IPS-20b (cell line): ENCODE measurements at regions not wholly inside any gene's neighbourhood (a gene's known extent, or its start where the extent isn't known, plus 50 kb on each side); places are given as distances from the start of the nearest gene placed in this dataset.

ENCODE experiments used
- H3K27ac ChIP-seq: one replicate; pipeline ENCODE4 v1.5.1; 2013; ENCODE audit warnings: low read length
- H3K27me3 ChIP-seq: 2 replicates; pipeline ENCODE4 v1.6.1; 2013; ENCODE audit warnings: mild to moderate bottlenecking, low read length, inconsistent platforms; ENCODE audit not compliant: insufficient read depth
- H3K36me3 ChIP-seq: 2 replicates; pipeline ENCODE4 v1.6.1; 2013; ENCODE audit warnings: low read depth, mild to moderate bottlenecking, inconsistent platforms, low read length, moderate library complexity; ENCODE audit not compliant: insufficient read depth
- H3K4me1 ChIP-seq: 2 replicates; pipeline ENCODE4 v1.6.1; 2013; ENCODE audit warnings: mild to moderate bottlenecking, control low read depth, inconsistent platforms, low read length, moderate library complexity; ENCODE audit not compliant: insufficient read depth
- H3K4me3 ChIP-seq: 2 replicates; pipeline ENCODE4 v1.5.1; 2013; ENCODE audit warnings: mild to moderate bottlenecking, low read length, inconsistent platforms
- H3K9ac ChIP-seq: 2 replicates; pipeline ENCODE4 v1.6.1; 2013; ENCODE audit warnings: low read depth, mild to moderate bottlenecking, inconsistent platforms, low read length, moderate library complexity
- H3K9me3 ChIP-seq: 2 replicates; pipeline ENCODE4 v1.6.1; 2013; ENCODE audit warnings: mild to moderate bottlenecking, low read depth, low read length, inconsistent platforms; ENCODE audit not compliant: insufficient read depth

DNA sequence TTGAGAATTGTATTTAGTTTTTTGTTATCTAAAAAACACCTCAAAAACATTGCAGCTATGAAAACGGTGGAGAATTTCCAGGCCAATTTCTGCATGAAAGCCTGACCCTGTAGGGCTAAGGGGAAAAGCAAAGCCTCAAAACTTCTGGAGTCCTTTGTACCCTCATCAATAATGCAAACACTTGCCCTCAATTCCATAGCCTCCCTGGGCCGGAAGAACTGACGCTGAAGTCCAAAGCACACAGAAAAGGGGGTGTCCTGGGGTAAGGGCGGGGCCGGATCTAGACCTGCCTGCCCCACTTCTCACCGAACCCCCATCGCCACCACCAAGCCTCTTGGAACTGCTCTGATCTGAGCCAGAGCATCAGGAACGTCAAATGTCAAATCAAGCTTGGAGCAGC lies 173.9 kb upstream of the S100G start:
- no peaks in the 10 kb centered on the region for H3K27me3 ChIP-seq
- H3K4me1 ChIP-seq, result no peaks in the 10 kb centered on the region
- H3K4me3 ChIP-seq, result no peak overlapping the region
- no peak overlapping the region for H3K27ac ChIP-seq
- no peaks in the 10 kb centered on the region for H3K9me3 ChIP-seq
- H3K36me3 ChIP-seq, result no peaks in the 10 kb centered on the region
- H3K9ac ChIP-seq, result no peak overlapping the region

DNA sequence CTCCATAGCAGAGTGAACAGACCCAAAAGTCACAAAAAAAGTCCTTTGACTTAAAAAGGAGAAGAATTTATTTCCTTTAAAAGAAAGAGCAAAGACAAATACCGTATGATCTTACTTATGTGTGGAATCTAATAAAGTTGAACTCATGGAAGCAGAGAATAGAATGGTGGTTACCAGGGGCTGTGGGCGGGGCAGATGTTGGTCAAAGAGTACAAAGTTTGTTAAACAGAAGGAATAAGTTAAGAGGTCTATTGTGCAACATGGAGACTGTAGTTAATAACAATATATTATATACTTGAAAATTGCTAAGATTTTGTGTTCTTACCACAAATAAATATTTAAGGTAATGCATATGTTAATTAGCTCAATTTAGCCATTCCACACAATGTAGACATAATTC lies 173.3 kb upstream of the S100G start:
- H3K36me3 ChIP-seq, result no peaks in the 10 kb centered on the region
- H3K4me3 ChIP-seq, result no peak overlapping the region
- H3K9ac ChIP-seq, result no peak overlapping the region
- H3K4me1 ChIP-seq, result no peaks in the 10 kb centered on the region
- no peaks in the 10 kb centered on the region for H3K27me3 ChIP-seq
- H3K27ac ChIP-seq, result no peak overlapping the region
- no peaks in the 10 kb centered on the region for H3K9me3 ChIP-seq

DNA sequence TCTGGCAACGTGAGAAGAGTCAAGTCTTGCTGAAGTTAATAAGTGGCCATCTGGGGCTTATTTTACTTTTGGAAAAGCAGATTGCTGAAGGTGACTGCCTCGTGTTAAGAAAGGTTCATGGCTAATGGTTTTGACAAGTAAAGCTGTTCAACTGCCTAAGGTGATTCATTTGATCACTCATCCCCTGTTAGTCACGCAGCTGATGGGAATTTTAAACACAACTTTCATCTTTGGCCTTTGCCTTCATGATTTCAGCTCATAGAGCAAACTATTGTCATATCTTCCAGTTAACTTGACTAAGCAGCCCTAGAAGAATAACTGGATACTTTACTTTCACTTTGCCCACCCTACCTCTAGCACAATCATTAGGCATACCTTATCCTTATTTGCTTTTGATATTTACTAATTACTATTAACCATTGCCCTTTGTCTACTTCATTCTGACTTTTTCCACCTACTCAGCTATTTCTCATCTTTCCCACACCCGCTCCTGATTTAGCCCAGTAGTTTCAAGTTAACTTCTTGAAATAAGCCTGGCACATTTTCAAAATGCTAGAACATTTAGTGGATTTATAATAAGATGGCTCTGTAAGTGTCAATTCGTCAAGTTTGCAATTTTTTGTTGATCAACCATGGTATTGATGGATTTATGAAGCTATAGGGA lies 170.6 kb upstream of the S100G start:
- no peak overlapping the region for H3K9ac ChIP-seq
- no peak overlapping the region for H3K4me3 ChIP-seq
- H3K27me3 ChIP-seq, result no peaks in the 10 kb centered on the region
- no peaks in the 10 kb centered on the region; the same call in none of the 2 replicates for H3K4me1 ChIP-seq
- no peaks in the 10 kb centered on the region for H3K9me3 ChIP-seq
- H3K27ac ChIP-seq, result no peak overlapping the region
- H3K36me3 ChIP-seq, result no peaks in the 10 kb centered on the region

DNA sequence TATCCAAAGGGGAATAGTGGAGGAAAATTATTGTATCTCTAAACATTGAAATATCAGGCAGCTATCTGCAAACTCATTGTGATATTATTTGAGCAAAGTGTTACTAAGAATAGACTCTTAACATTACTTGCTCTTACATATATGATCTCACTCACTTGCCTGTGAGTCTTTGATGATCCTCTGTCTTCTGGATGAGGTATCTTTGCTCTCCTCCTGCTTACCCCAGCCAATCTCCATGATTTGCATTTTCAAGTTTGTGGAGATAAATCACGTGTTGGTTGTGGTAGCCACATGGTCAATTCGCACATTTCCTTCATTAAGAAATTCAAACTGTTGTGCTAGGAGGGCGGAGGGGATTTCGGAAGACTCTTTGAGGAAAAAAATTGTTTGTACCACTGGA lies 169.9 kb upstream of the S100G start:
- Histone ChIP-seq H3K9me3 (no peaks in the 10 kb centered on the region), H3K9ac (no peak overlapping the region), H3K4me3 (no peak overlapping the region), H3K27me3 (no peaks in the 10 kb centered on the region), H3K27ac (no peak overlapping the region), H3K4me1 (no peaks in the 10 kb centered on the region; the same call in none of the 2 replicates), H3K36me3 (no peaks in the 10 kb centered on the region)

DNA sequence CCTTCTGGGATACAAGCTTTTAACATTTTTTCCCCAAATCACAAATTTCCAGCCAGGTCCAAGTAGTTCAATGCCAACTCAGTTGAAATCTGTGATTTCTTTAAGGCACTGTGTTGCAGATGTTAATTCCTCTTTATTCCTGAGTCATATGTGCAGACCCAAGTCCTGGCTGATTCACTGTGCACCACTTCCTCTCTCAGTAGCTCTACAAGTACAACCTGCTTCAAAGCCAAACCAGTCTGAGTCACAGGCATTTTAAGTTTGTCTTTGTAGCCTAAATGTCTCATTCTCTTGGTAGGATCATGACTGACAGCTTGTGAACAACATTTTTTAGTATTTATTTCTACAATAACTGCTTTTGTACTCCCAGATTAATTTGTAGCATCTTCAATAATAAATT lies 165.6 kb upstream of the S100G start:
- Histone ChIP-seq H3K9ac (no peak overlapping the region), H3K9me3 (no peaks in the 10 kb centered on the region), H3K36me3 (no peaks in the 10 kb centered on the region), H3K4me1 (no peaks in the 10 kb centered on the region; the same call in none of the 2 replicates), H3K27me3 (no peaks in the 10 kb centered on the region), H3K4me3 (no peak overlapping the region), H3K27ac (no peak overlapping the region)

DNA sequence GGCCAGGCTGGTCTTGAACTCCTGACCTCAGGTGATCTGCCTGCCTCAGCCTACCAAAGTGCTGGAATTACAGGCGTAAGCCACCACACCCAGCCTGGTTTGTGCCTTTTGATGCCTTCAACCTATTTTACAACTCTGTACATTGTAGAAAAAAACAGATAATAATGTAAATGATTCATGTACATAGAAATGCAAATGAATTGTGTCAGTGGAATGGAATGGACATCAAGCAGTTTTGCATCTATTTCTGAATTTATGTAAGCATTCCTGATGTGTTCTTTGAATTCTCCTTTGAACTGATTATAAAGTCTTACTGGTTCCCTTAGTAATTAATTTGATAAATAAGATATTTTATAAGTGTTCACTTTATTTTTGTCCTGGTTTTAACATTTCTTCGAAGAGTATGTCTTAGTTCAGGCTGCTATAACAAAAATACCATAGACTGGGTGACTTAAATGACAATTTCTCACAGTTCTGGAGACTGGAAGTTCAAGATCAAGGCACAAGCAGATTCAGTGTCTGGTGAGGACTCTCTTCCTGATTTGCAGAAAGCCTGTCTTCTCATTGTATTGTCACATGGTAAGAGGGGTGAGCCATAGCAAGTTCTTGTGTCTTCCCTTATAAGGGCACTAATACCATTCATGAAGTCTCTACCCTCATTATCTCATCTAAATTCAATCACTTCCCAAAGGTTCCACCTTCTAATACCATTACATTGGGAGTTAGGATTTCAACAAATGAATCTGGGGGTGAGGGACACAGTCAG lies 162.2 kb upstream of the S100G start:
- Histone ChIP-seq H3K27ac (no peak overlapping the region), H3K36me3 (no peaks in the 10 kb centered on the region), H3K4me1 (peaks cover 4% of the 10 kb centered on the region), H3K9ac (no peak overlapping the region), H3K27me3 (no peaks in the 10 kb centered on the region), H3K4me3 (no peak overlapping the region), H3K9me3 (no peaks in the 10 kb centered on the region)

DNA sequence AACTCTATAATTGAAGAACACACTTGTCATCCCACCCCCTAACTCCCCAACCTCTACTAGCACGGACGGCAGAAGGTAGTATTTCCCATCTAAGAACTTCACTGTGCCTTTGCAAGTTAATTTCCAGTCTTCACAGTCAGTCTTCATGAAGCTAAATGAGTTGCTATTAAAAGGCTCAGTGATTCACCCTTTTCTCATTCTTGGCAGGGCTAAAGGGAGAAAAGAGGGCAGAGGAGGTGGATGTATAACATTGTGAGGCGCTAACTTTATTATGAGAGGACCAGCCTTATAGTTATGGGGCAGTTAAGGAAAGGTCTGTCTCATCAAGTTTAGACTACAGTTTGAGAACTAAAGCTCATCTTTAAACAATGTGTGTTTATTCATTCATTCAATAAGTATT lies 161.0 kb upstream of the S100G start:
- H3K27ac ChIP-seq, result no peak overlapping the region
- no peaks in the 10 kb centered on the region for H3K9me3 ChIP-seq
- no peak overlapping the region for H3K9ac ChIP-seq
- H3K4me3 ChIP-seq, result no peak overlapping the region
- no peaks in the 10 kb centered on the region for H3K36me3 ChIP-seq
- peaks cover 4% of the 10 kb centered on the region for H3K4me1 ChIP-seq
- H3K27me3 ChIP-seq, result no peaks in the 10 kb centered on the region

DNA sequence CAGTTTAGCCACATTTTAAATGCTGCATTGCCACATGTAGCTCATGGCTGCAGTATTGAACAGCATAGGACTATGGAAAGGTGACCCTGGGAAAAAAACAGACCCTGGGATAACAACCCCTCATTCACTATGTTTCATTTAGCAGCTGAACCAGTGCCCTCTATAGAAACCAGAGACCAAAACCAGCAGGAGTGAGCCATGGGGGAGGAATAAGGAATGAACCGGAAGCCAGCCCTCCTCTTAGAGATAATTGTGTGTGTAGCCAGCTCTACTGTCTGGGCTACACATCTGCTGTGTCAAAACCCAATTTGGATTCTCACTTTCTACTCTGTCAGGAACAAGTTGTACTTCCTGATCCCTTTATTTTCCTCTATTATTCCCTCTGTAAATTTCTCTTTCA lies 158.5 kb upstream of the S100G start:
- H3K4me1 ChIP-seq, result peaks cover 4% of the 10 kb centered on the region; the same call in 1 of the 2 replicates
- no peak overlapping the region for H3K27ac ChIP-seq
- no peaks in the 10 kb centered on the region for H3K9me3 ChIP-seq
- H3K27me3 ChIP-seq, result no peaks in the 10 kb centered on the region
- H3K9ac ChIP-seq, result no peak overlapping the region
- H3K36me3 ChIP-seq, result no peaks in the 10 kb centered on the region
- H3K4me3 ChIP-seq, result no peak overlapping the region

DNA sequence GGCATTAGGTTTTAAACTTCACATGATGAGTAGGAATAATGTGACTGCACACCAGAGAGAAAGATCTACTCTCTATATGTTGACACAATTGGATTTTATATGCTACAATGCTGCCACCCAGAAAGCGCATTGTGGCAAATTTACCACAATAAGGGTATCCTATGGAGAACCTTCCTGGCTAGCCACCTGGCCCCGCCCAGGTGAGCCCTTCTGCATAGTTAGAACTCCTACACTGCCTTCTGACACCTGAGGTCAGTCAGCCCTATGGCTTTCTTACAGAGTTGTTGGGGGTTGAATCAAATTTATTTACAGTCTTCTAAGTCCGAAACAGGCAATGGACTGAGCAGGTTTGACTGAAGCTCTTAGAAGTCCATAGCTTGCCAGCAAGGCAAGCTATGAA lies 153.8 kb upstream of the S100G start:
- Histone ChIP-seq H3K4me1 (peaks cover 4% of the 10 kb centered on the region; the same call in 1 of the 2 replicates), H3K9ac (no peak overlapping the region), H3K4me3 (no peak overlapping the region), H3K36me3 (no peaks in the 10 kb centered on the region), H3K9me3 (no peaks in the 10 kb centered on the region), H3K27me3 (no peaks in the 10 kb centered on the region), H3K27ac (no peak overlapping the region)

DNA sequence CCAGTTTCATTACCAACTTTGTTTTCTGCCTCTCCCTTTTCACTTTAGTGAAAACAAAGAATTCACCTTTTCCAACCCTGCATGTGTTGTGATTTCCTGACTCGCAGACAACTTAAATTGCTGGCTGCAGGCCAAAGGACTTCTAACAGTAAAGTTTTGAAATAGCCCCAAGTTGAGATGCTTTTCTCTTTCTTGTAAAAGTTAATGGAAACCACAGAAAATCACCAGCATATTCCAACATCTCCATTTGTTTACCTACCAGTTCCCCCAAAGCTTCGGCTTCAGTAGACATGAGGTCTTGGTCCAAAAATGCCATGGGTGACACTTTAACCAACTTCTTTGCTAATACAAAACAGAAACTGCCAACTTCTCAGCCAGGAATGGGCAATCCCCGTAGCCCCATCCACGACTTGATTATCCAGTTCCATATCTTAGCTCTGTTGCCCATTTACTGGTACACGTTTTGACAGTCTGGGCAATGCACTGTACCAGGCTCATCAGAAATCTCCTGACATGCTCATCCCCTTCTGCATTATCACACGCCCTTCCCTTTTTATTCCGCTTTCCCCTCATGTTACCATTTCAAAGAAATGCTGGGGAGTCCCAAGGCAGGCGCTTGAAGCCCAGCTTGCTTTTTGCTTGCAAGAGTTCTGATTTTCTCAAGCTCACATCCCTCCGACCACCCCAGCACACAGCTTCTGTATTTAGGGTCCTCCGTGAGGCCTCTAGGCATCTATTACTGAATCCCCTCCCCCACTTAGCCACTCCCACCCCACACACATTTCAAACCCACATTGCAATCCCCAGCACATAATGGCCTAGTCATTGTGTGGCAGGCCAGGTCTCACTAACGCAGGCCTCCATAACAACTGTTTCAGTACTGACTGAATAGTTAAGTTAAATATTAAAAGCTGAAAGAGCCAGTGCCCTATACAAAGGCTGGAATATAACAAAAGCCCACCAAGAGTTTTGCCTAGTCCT lies 137.9 kb upstream of the S100G start:
- H3K9ac ChIP-seq, result no peak overlapping the region

DNA sequence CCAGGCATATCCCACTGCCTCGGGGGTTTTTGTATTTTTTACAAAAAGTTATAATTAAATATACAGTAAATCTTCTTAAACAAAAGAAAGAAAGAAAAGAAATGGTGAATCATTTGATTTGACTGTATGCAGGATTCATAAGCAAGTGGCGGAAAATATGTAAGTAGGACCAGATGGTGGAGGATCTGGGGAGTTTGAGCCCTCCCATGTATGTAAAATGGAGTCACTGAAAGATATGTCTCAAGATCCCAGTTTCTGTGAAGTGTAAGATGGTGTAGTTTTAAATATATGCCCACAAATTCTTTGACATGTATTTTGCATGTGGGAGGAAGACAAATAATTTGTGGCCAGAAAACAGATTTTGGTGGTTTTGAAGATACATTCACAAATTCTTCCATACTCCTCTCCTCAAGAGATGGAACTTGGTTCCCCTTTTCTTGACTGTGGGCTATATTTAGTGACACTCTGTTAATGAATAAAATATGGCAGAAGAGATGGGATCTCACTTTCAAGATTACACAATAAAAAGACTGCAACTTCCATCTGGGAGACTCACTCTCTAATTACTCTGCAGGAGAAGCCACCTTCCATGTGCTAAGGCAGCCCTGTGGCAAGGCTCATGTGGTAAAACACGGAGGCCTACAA lies 133.6 kb upstream of the S100G start:
- no peaks in the 10 kb centered on the region; the same call in 1 of the 2 replicates for H3K4me1 ChIP-seq
- no peaks in the 10 kb centered on the region for H3K9me3 ChIP-seq
- H3K36me3 ChIP-seq, result no peaks in the 10 kb centered on the region
- H3K4me3 ChIP-seq, result no peak overlapping the region
- H3K9ac ChIP-seq, result no peak overlapping the region
- no peaks in the 10 kb centered on the region for H3K27me3 ChIP-seq
- H3K27ac ChIP-seq, result no peak overlapping the region

More for the DNA sequence above, 137.9 kb upstream of the S100G start:
- Histone ChIP-seq H3K4me3 (no peak overlapping the region), H3K27me3 (no peaks in the 10 kb centered on the region), H3K36me3 (no peaks in the 10 kb centered on the region), H3K27ac (no peak overlapping the region), H3K9me3 (no peaks in the 10 kb centered on the region), H3K4me1 (no peaks in the 10 kb centered on the region; the same call in 1 of the 2 replicates)
